COR-L47 (cell line): ENCODE measurements at regions not wholly inside any gene's neighbourhood (a gene's known extent, or its start where the extent isn't known, plus 50 kb on each side); places are given as distances from the start of the nearest gene placed in this dataset.
A peak's percentile ranks its signal among the peaks of the same experiment; 100 is the strongest.
"Not testable (repeated sequence)": the region's sequence is repeated elsewhere in the genome, so short reads cannot be mapped to it uniquely, and the experiment has no call there.

Experiments
- DNase-seq: peaks from one replicate; lab custom pipeline; 2025; lab: John Stamatoyannopoulos, UW

DNA sequence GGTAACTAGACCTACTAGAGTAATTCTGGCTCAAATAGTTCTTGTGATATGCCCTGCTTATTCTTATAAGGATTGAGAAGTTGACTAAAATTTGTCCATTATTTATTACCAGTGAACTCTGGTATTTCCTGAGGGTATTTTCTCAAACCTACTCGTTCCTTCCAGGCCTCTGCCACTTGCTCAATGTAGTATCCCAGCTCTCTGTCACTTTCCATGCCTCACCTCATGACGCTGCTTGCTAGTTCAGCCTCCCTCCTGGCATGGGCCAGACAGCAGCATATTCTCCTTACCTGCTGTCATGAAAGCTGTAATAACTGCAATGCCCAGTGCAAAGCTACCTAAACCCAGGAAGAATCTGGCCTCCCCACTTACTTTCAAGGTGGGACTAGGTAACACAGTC lies 602.9 kb upstream of the ADAMTS5 start:
- DNase-seq, result no peak

DNA sequence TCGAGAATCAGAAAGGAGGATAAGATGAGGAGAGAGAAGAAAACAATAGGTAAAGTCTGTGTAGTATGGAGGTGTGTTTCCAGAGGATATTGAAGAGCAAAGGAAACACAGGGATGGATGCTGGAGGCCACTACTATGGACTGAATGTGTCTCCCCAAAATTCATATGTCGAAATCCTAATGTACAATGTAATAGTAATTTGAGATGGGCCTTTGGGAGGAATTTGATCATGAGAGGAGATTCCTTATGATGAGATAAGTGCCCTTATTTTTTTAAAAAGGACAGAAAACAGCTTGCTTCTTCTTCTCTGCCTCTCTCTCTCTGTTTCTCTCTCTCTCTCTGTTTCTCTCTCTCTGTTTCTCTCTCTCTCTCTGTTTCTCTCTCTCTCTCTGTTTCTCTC lies 602.2 kb upstream of the ADAMTS5 start:
- no peak for DNase-seq

DNA sequence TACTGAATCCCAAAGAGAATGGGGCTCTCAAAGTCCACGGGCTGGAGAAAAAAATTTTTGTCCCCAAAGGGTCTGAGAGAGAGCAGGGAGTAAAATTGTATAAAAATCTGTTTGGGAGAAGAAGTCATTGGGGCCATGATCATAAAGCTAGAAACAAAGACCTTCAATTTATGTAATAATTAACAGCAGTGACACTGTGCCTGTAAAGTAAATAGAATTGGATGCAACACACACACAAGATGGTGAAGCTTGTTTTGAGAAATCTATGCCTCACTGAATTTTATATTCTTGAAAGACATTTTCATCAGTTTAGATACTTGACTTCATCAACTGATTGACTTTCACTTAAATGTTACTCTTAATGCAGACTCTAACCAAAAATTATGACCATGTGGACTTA lies 600.5 kb upstream of the ADAMTS5 start:
- no peak for DNase-seq

DNA sequence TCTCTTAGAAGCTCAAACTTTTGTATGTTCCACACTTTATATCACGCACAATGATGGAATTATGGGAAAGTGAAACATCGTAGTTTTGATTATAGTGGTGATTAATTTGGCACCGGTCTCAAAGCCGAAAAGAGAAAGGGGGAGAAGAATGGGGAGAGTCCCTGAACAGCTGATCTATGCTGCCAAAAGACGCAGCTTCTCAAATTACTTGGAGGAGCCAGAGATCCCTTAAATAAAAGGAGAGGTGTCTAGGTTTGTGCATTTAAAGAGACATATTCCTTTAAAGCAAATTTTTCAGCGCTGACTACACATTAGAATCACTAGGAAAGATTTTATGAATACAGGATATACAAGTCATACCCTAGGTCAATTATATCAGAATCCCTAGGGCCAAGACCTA lies 599.6 kb upstream of the ADAMTS5 start:
- DNase-seq, result no peak

DNA sequence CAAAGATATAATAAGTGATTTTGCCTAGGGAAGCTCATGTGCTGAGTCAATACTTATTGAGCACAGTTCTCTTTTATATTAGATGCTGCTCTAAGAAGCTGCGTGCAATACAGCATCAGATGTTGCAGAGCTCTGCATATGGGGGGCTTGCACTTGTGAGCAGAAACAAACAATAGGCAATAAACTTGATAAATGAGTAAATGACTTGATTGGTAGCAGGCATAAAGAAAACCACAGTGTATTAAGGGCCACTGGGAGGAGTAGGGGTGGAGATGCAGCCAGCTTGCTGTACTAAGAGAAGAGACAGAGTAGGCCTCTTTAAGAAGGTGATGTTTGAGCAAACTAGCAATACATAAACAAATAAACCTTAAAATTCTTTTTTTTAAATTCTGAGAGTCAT lies 598.5 kb upstream of the ADAMTS5 start:
- no peak for DNase-seq

DNA sequence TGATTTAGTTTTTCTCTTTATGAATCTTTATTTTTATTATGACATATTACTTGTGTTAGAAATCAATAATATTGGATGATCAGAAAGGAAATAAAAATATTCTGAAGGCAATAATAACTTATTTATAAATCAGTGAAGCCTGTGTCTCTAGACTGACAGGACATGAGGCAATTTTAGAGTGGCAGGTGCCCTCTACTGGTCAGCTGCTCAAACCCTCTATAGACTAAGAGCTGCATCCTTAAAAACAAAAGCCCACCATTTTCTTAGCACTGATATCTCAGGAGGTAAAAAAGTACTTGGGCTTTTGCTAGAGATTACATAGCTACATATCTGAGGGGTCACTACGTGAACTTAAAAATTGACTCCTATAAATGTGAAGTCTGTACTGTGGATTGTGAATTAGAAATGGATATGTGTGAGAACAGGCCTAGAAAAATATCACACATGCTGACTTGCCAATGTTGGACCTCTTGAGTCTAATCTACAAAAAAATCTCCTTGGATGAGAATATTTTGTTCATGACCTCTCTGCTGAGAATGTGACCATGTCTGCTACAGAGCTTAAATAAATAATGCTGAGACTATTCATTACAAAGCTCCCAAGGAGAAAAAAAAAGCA lies 597.9 kb upstream of the ADAMTS5 start:
- DNase-seq, result peak; percentile 44

DNA sequence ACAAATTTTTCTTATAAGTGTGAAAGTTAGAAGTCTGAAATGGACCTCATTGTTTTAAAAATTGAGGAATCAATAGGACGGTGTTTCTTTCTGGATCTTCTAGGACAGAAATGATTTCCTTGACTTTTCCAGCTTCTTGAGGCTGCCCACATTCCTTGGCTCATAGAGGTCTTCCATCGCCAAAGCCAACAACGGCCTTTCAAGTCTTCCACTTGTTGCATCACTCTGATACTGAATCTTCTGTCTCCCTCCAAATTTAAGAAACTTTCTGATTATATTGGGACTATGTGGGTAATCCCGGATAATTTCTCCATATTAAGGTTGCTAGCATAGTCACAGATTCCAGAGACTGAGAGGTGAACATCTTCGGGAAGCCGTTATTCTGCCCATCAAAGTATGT lies 595.4 kb upstream of the ADAMTS5 start:
- no peak for DNase-seq

DNA sequence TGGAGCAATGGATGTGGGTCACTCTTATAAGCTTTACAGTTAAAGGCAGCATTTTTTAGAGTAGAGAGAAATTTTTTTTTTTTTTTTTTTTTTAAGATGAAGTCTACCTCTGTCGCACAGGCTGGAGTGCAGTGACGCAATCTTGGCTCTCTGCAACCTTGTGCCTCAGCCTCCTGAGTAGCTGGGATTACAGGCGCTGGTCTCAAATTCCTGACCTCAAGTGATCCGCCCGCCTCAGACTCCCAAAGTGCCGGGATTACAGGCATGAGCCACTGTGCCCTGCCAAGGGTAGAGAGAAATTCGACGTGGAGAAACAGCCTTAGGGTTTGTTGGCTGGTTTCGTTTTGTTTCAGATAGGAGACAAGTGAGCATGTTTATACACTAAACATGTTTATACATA lies 594.2 kb upstream of the ADAMTS5 start:
- DNase-seq, result no peak

DNA sequence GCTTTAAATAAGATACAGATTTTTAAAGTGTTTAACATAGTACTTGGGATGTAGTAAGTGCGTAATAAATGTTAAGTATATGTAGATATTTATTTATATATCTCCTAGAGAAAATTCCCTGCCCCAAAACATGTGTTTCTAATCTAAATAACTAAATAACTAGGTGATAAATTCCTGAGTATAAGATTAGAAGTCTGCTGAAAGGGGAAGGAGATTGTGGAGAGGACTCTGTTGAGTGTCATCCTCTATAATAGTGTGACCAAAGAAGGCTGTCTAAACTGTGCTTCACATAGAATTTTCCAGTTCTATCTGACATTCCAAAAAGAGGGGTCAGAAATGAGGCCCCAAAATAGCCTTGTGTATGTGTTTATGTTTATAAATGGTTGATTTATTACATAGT lies 590.5 kb upstream of the ADAMTS5 start:
- DNase-seq, result no peak

DNA sequence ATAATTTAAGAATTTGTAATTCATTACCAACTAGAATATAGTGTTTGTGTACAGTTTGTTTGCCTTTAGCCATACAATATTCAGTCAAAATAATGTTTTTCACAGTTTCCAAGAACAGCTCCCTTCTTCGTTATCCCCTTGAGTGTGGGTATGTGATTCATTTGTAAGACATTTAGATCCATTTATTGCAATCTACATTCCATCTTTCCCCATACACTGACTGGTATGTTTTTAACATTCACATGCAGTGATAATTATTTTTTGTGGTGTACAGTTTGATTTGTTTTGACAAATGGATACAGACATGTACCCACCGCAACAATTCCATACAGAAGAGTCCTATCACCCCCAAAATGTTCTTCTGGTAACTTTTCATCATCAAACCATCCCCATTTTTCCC lies 589.1 kb upstream of the ADAMTS5 start:
- DNase-seq, result no peak

DNA sequence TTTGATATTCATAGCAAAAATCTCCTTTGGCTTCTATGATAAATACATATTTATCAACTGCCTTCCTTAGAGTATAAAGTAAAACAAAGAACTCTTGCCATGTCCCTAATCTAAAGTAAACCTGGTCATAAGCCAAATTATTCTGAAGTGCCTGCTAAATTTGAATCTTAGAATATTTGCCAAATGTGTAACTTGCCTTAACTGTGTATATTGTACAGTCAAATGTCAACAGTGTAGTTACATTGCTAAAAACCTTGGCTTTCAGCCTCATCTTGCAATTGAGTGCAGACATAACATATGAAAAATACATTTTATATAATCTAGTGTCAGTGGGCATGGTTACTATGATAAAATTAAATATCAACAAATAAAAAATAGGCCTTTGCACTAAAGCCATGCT lies 583.4 kb upstream of the ADAMTS5 start:
- no peak for DNase-seq

DNA sequence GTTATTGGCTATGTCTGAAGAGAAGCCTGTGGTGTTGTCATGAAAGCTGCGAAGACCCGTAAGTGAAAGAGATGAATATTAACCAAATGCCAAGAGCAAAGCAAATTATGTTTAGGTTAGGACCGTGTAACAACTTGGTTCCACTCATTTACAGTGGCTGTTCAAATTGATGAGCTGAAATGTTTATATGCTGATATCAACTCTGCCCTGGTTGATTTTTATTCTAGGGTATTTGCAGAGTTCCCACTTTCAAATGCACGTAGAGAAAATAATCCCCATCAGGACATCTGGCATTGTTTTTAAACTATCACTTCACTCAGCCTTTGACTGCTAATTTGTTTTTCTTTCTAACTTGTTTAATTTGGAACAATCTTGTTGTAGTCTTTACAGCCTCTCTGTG lies 581.6 kb upstream of the ADAMTS5 start:
- no peak for DNase-seq

DNA sequence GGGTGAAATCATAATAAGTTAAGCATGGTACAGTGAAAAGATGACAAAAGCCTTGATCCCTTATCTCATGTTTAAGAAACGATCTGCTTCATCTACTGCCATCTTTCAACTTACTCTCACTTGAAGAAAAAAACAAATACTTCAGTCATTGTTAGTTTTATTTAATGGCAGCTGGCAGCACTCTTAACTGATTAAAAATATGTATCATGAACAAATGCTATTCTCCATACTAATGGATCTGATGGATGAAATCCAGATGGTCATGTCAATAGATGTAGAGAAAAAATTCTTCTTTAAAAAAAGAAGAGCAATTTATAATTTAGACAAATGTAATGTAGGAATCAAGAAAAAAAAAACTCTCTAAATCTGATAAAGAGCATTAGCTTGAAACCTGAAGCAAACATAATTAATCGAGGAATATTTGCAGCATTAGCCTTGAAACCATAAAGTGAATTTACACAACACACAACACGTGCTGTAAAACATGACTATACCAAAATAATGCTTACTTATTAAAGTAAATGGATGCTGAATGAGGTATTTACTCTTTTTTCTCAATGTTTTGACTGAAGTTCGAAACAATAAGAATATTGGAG lies 579.0 kb upstream of the ADAMTS5 start:
- no peak for DNase-seq

DNA sequence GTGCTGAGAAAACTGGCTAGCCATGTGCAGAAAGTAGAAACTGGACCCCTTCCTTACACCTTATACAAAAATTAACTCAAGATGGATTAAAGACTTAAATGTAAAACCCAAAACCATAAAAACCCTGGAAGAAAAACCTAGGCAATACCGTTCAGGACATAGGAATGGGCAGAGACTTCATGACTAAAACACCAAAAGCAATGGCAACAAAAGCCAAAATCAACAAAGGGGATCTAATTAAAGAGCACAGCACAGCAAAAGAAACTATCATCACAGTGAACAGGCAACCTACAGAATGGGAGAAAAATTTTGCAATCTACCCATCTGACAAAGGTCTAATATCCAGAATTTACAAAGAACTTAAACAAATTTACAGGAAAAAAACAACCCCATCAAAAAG lies 575.2 kb upstream of the ADAMTS5 start:
- not testable (repeated sequence) for DNase-seq

DNA sequence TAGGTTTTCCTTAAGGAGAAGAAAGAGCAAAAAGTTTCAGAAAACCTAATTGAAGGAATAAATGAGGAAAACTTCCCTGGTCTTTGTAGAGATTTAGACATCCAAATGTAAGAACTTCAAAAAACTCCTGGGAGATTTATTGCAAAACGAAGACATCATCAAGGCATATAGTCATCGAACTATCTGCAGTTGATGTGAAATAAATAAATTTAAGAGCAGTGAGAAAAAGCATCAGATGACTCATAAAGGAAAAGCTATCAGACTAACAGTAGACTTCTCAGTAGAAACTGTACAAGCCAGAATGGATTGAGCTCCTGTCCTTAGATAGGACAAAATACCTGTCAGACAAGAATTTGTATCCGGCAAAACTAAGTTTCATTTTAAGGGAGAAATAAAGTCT lies 569.4 kb upstream of the ADAMTS5 start:
- no peak for DNase-seq

DNA sequence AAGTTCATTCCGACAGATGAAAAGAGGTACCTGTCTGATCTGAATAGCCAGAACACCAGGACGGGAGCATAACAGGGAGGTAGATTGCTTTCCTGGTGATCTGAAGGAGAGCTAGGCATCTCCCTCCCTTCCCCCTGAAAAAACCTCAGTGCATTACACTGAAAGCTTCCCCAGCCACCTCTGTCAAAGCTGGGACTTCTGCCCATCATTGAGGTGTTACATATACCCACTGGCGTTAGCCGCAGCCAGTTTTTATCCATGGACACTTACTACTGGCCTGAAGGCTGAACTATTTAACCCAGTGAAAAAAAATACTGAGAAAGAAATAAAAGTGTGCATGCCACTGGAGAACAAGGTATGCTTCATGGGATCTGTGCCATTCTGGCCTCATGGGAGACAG lies 568.3 kb upstream of the ADAMTS5 start:
- no peak for DNase-seq

DNA sequence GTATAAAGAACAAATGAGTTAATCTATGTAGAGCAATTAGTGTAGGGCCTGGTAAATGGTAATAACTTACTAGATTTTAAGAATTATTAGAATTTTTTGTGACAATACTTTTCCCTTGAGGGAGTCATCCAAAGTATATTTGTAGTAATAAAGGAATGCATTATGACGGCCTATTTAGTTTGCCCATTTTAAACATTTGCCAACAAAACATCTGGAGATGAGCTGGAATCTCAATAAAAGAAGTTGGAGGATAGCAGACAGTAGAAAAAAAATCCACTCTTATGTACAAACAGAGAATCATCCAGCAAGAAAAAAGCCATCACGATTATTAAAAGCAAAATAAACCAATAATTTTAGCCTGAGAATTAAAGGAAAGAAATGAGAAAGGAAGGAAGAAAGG lies 567.3 kb upstream of the ADAMTS5 start:
- no peak for DNase-seq

DNA sequence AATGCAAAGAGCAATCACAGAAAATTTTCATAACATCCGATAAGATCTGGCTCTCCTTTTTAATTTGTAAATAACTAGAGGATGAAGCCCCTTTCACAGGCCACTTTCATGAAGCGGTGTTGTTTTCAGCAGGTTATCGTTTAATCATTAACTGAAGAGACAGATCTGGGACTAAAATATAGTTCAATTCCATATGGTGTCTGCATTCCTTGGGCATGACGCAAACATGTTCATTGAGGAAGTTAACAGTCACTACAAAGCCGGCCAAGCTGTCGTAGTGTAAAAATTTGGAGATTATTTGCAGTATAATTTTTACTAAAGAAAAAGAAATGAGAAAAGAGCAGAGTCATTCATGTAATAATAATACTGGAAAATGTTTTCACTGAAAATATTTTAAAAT lies 565.2 kb upstream of the ADAMTS5 start:
- no peak for DNase-seq

DNA sequence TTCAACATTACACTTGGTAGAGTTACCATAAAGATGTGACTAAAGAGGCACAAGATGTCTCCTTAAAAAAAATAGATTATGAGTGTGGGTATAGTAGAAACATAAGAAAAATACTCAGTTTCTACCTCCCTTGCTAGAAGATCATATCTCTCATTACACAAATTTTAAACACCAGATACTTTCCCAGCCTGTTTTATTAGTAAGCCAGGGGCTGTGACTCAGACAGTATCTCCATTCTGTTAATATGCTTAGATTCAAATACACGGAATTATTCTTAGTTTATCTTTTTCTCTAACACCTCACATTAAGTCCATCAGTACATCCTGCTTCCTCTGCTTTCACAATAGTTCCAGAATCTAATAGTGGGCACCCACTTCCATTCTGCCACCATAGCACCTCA lies 561.8 kb upstream of the ADAMTS5 start:
- DNase-seq, result no peak

DNA sequence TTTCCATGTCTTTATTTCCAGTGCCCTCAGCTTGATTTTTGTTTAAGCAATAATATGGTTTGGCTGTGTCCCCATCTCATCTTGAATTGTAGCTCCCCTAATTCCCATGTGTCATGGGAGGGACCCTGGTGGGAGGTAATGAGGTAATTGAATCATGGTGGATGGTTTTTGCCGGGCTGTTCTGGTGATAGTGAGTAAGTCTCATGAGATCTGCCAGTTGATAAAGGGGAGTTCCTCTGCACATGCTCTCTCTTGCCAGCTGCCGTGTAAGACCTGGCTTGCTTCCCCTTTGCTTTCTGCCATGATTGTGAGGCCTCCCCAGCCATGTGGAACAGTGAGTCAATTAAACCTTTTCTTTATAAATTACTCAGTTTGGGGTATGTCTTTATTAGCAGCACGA lies 559.6 kb upstream of the ADAMTS5 start:
- no peak for DNase-seq

DNA sequence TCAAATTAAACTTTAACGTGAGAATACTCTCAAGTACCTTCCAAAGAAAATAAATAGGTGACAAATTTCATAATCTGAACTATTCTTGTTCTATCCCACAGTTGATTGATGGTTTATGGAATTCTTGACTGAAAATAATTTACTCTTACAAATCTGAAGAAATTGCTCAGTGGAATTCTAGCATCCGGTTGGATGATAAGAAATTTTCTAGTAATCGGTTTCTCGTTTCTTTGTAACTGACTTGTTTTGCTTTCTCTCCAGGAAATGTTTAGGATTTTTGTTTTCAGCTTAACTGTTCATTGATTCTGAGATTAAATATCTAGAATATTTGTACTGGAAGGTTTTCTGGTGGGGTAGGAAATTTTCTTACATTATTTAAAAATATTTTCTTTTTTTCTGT lies 558.9 kb upstream of the ADAMTS5 start:
- DNase-seq, result no peak

DNA sequence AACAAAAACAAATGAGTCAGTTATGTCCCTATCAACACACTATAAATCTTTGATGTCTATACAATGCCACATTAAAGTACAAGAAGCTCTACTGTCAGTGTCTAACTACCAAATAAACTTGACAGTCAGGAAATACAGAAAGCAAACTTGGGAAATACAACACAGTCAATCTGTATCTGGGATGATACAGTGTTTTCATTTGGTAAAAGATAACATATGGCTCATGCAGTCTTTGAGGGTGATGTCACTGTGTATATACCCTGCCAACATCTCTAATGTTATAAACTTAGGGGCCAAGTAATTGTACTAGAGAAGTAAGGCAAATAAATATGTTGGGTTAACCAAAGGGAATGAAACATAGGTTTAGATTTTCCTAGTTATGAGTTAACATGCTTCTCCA lies 552.5 kb upstream of the ADAMTS5 start:
- DNase-seq, result no peak

DNA sequence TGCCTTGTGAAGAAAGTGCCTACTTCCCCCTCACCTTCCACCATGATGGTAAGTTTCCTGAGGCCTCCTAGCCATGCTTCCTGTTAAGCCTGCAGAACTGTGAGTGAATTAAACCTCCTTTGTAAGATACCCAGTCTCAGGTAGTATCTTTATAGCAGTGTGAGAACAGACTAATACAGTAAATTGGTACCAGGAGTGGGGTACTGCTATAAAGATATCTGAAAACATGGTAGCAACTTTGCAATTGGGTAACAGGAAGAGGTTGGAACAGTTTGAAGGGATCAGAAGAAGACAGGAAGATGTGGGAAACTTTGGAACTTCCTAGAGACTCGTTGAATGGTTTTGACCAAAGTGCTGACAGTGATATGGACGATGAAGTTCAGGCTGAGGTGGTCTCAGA lies 550.3 kb upstream of the ADAMTS5 start:
- DNase-seq, result not testable (repeated sequence)

DNA sequence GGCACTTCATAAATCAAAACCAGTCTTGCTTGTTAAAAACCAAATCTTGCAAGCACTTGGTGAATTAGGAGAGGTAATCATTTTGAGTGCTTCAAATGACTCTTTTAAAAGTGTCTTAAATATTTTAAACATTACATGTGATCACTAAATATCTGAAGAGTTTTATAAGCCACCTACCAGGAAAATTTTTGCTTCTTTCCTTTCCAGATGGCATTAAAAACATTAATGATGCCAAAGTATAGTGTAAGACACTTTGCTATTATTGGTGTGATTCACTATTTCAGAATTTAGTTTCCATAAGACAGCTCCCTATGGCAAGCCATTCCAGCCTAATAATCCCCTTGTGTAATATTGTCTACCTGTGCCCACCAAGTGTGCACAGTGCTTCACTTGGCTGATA lies 548.8 kb upstream of the ADAMTS5 start:
- no peak for DNase-seq

DNA sequence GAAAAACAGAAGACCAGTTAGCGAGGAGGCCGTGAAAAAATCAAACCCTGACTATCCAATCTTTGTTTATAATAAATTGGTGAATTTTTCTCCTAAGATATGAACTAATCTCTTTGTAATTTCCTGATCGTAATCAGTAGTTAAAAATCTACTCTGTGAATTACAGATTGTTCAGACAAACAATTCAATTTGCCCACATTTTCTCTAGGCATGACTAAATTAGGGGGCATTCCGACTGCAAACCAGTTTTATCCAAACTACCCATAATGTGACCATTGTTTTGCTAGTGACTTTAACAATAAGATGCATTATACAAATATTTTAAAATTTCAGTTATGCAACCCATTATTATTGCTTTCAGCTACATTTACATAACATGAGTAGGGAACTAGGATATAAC lies 546.9 kb upstream of the ADAMTS5 start:
- DNase-seq, result no peak
